K562 (cell line): ENCODE measurements at regions not wholly inside any gene's neighbourhood (a gene's known extent, or its start where the extent isn't known, plus 50 kb on each side); places are given as distances from the start of the nearest gene placed in this dataset.

Source experiments
- ATAC-seq: fragments of 200-7000 bp; cut with Tn5 transposase; 3 replicates; pipeline ENCODE4 v1.9.1; 2020; ENCODE audit warnings: moderate library complexity
- BruUV-seq: library from RNA; stranded (reverse); fragments of 400-500 nt; replicated peaks from 2 replicates; lab custom pipeline; 2021; lab: Mats Ljungman, UMichigan
- CTCF ChIA-PET: fragments of 300-600 bp; formaldehyde crosslinking; extraction: SDS; loops from one replicate; lab custom pipeline; 2021; ENCODE audit warnings: low intra/inter-chr PET ratio; lab: Yijun Ruan, JAX
- POLR2A ChIA-PET: fragments of 300-600, 350-650 bp; sonication (Branson Sonifier 250); formaldehyde crosslinking; extraction: SDS; loops from one replicate; lab custom pipeline; 2021; ENCODE audit warnings: antibody characterized with exemption, inconsistent platforms; lab: Yijun Ruan, JAX
- DNase-seq, 4 experiments: peaks; one replicate each; pipeline versions ENCODE4 v3.0.0 to v3.0.0-alpha.2; 2011 to 2018; ENCODE audit warnings: low spot score in 3 of 4, mixed read lengths in 3 of 4; ENCODE audit errors: extremely low read depth in 1 of 4
- FAIRE-seq: peaks from 2 replicates; lab custom pipeline; 2011; peaks lifted over from hg19 to GRCh38; lab: Jason Lieb, UNC
- H2AFZ ChIP-seq: 2 replicates; pipeline ENCODE4 v1.6.0; 2011; ENCODE audit warnings: low read depth, low read length, control low read depth, inconsistent platforms
- H3K27ac ChIP-seq: fragments of 200-600 bp; 3 replicates; pipeline ENCODE4 v1.8.0; 2011; ENCODE audit warnings: low read depth, mild to moderate bottlenecking, control low read depth, inconsistent platforms, low read length, moderate library complexity, mixed read lengths; ENCODE audit errors: extremely low read depth
- H3K27me3 ChIP-seq, 2 experiments: fragments of 300-600 bp in 1 of 2; 2 replicates in 1 of 2; 3 replicates in 1 of 2; pipeline versions ENCODE4 v1.6.0 to v1.8.0; 2011; ENCODE audit warnings: inconsistent platforms in 2 of 2, low read length in 2 of 2, mild to moderate bottlenecking in 1 of 2, mixed read lengths in 1 of 2, moderate library complexity in 1 of 2; ENCODE audit not compliant: control insufficient read depth in 2 of 2, insufficient read depth in 2 of 2
- H3K36me3 ChIP-seq: fragments of 300-600 bp; 3 replicates; pipeline ENCODE4 v1.8.0; 2011; ENCODE audit warnings: mild to moderate bottlenecking, low read length, inconsistent platforms; ENCODE audit not compliant: control insufficient read depth, insufficient read depth
- H3K4me1 ChIP-seq, 2 experiments: fragments of 200-600 bp in 1 of 2; replicated peaks in 1 of 2; 2 replicates in 1 of 2; 3 replicates in 1 of 2; pipeline versions ENCODE4 v1.5.1 to v1.8.0; 2011; ENCODE audit warnings: inconsistent platforms in 2 of 2, low read length in 2 of 2, mild to moderate bottlenecking in 1 of 2, mixed read lengths in 1 of 2, moderate library complexity in 1 of 2; ENCODE audit not compliant: control insufficient read depth in 2 of 2, insufficient read depth in 2 of 2
- H3K4me2 ChIP-seq: 2 replicates; pipeline ENCODE4 v1.6.1; 2011; ENCODE audit warnings: low read length, control low read depth, inconsistent platforms, mixed read lengths; ENCODE audit not compliant: insufficient read depth
- H3K4me3 ChIP-seq: fragments of 200-600 bp; sonication (generic), shearing (Covaris generic); 2 replicates; pipeline ENCODE4 v1.5.1; 2016; ENCODE audit warnings: control low read depth, inconsistent platforms
- H3K79me2 ChIP-seq: fragments of 200-600 bp; 3 replicates; pipeline ENCODE4 v1.8.0; 2011; ENCODE audit warnings: low read length, inconsistent platforms; ENCODE audit not compliant: control insufficient read depth, insufficient read depth
- H3K9ac ChIP-seq, 2 experiments: 2 replicates each; pipeline versions ENCODE4 v1.6.0 to v1.6.1; 2011; ENCODE audit warnings: low read depth in 2 of 2, low read length in 2 of 2, control low read depth in 1 of 2, inconsistent platforms in 1 of 2, mild to moderate bottlenecking in 1 of 2, mixed read lengths in 1 of 2; ENCODE audit not compliant: insufficient read depth in 1 of 2
- H3K9me1 ChIP-seq: one replicate; pipeline ENCODE4 v1.6.0; 2011; ENCODE audit warnings: inconsistent platforms, mild to moderate bottlenecking, low read length, moderate library complexity; ENCODE audit not compliant: control insufficient read depth, insufficient read depth
- H3K9me3 ChIP-seq: replicated peaks from 2 replicates; pipeline ENCODE4 v1.5.1; 2011; ENCODE audit warnings: low read depth, low read length, inconsistent platforms; ENCODE audit not compliant: control insufficient read depth, insufficient read depth
- H4K20me1 ChIP-seq: replicated peaks from 2 replicates; pipeline ENCODE4 v1.6.1; 2011; ENCODE audit warnings: low read length, inconsistent platforms, mixed read lengths; ENCODE audit not compliant: control insufficient read depth, insufficient read depth
- BACH1 ChIP-seq: fragments of 200-800 bp; sonication (Bioruptor generic); IDR thresholded peaks from 2 replicates; pipeline ENCODE4 v1.6.1; 2016; ENCODE audit warnings: missing genetic modification characterization, missing compliant biosample characterization
- NUFIP1 ChIP-seq: fragments of 450-650 bp; IDR thresholded peaks from 2 replicates; pipeline ENCODE4 v1.6.1; 2018; ENCODE audit not compliant: partially characterized antibody
- RCOR1 ChIP-seq, 2 experiments: IDR thresholded peaks; 2 replicates each; pipeline ENCODE4 v1.6.1; 2012; ENCODE audit warnings: low read depth in 2 of 2, low read length in 2 of 2, borderline replicate concordance in 1 of 2, improper control_type of control experiment in 1 of 2
- ZNF586 ChIP-seq: fragments of 450-650 bp; formaldehyde crosslinking; conservative IDR thresholded peaks from 2 replicates; pipeline ENCODE4 v1.4.0; 2020; ENCODE audit warnings: mild to moderate bottlenecking, moderate library complexity
- WGBS: fragments of 100-300 bp; shearing (Covaris generic); methylation state at CpG from one replicate; pipeline ENCODE4 v1.1.6; 2016; ENCODE audit warnings: low coverage, mixed read lengths; ENCODE audit not compliant: insufficient coverage; ENCODE audit errors: missing lambda C conversion rate; 5-methylcytosine and 5-hydroxymethylcytosine counted together
- in situ Hi-C: fragments of 300-500 bp; cut with MboI; formaldehyde crosslinking; loops from 4 replicates; pipeline ENCODE4 v1.15.0; 2018; ENCODE audit warnings: inconsistent platforms, mixed read lengths
- intact Hi-C: fragments of 100-400 bp; cut with micrococcal nuclease; formaldehyde crosslinking; loops from 2 replicates; pipeline ENCODE4 v1.14.2; 2022
- TF ChIP-seq, protein P1 (sequence below): sonication (generic); formaldehyde crosslinking; IDR thresholded peaks from 2 replicates; pipeline ENCODE4 v1.8.0; 2022; ENCODE audit warnings: mild to moderate bottlenecking, missing genetic modification reagents
- TF ChIP-seq, protein P2 (sequence below): sonication (generic); formaldehyde crosslinking; IDR thresholded peaks from 2 replicates; pipeline ENCODE4 v1.8.0; 2022; ENCODE audit warnings: missing genetic modification reagents, mild to moderate bottlenecking, borderline replicate concordance

DNA sequence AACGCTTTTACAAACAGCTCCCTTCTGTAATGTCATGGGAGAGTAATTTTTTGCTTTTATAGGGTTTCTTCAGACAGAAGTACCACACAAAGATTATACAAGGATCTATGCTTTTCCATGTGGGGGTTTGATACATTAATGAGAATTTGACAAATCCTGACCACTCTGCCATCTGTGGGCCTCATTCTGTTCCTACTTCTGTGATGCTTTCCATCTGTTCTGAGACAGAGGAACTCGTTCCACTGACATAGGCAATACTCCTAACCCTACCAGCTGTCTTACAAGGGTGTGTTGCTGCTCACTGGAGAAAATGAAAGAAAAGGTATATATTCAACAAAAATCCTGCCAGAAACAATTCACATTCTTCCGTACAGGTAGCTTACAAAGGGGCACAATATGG, 59.4 kb upstream of the NAMPT start:
- FAIRE-seq (no peak), DNase-seq (no peak), ATAC-seq (no peak)
- CTCF ChIA-PET = no interaction called here
- Histone ChIP-seq H3K9me1 (no peaks in the 10 kb centered on the region), H2AFZ (no peak overlapping the region), H3K27ac (no peak overlapping the region), H3K4me1 (peaks cover 0 to 26% of the 10 kb centered on the region in 2 experiments; a peak in 3 of 5 replicates), H3K9me3 (peaks cover 15% of the 10 kb centered on the region; the same call in 1 of the 2 replicates), H3K4me2 (no peak overlapping the region), H3K9ac (no peak overlapping the region), H3K79me2 (no peaks in the 10 kb centered on the region), H3K27me3 (no peaks in the 10 kb centered on the region), H3K36me3 (no peaks in the 10 kb centered on the region), H3K4me3 (no peak overlapping the region), H4K20me1 (no peaks in the 10 kb centered on the region)
- in situ Hi-C loops = no loop called here
- POLR2A ChIA-PET = interaction anchor here (0.5 to 1.2 kb wide), 3 partner anchors 9 to 314 kb away, joined by 3 to 4 read pairs (median 4); no protein-coding TSS in a partner anchor
- no peak for TF ChIP-seq ZNF586 (CRISPR knock-in tag)
- TF ChIP-seq BACH1 = no peak
- no peak for TF ChIP-seq RCOR1 (IDR thresholded peaks at IDR 0.05; ENCODE audit: borderline replicate concordance in 1 of 2, low read depth in 2 of 2, low read length in 2 of 2)
- TF ChIP-seq, protein P1, sequence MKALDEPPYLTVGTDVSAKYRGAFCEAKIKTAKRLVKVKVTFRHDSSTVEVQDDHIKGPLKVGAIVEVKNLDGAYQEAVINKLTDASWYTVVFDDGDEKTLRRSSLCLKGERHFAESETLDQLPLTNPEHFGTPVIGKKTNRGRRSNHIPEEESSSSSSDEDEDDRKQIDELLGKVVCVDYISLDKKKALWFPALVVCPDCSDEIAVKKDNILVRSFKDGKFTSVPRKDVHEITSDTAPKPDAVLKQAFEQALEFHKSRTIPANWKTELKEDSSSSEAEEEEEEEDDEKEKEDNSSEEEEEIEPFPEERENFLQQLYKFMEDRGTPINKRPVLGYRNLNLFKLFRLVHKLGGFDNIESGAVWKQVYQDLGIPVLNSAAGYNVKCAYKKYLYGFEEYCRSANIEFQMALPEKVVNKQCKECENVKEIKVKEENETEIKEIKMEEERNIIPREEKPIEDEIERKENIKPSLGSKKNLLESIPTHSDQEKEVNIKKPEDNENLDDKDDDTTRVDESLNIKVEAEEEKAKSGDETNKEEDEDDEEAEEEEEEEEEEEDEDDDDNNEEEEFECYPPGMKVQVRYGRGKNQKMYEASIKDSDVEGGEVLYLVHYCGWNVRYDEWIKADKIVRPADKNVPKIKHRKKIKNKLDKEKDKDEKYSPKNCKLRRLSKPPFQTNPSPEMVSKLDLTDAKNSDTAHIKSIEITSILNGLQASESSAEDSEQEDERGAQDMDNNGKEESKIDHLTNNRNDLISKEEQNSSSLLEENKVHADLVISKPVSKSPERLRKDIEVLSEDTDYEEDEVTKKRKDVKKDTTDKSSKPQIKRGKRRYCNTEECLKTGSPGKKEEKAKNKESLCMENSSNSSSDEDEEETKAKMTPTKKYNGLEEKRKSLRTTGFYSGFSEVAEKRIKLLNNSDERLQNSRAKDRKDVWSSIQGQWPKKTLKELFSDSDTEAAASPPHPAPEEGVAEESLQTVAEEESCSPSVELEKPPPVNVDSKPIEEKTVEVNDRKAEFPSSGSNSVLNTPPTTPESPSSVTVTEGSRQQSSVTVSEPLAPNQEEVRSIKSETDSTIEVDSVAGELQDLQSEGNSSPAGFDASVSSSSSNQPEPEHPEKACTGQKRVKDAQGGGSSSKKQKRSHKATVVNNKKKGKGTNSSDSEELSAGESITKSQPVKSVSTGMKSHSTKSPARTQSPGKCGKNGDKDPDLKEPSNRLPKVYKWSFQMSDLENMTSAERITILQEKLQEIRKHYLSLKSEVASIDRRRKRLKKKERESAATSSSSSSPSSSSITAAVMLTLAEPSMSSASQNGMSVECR (CRISPR knock-in tag) = no peak
- TF ChIP-seq, protein P2, sequence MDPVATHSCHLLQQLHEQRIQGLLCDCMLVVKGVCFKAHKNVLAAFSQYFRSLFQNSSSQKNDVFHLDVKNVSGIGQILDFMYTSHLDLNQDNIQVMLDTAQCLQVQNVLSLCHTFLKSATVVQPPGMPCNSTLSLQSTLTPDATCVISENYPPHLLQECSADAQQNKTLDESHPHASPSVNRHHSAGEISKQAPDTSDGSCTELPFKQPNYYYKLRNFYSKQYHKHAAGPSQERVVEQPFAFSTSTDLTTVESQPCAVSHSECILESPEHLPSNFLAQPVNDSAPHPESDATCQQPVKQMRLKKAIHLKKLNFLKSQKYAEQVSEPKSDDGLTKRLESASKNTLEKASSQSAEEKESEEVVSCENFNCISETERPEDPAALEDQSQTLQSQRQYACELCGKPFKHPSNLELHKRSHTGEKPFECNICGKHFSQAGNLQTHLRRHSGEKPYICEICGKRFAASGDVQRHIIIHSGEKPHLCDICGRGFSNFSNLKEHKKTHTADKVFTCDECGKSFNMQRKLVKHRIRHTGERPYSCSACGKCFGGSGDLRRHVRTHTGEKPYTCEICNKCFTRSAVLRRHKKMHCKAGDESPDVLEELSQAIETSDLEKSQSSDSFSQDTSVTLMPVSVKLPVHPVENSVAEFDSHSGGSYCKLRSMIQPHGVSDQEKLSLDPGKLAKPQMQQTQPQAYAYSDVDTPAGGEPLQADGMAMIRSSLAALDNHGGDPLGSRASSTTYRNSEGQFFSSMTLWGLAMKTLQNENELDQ = no peak
- TF ChIP-seq NUFIP1 = no peak
- intact Hi-C loops = no loop called here
- BruUV-seq = no TSS peak
- WGBS = 43% methylated on average over 3 of the region's 3 CpGs
